Muscle of back (tissue), 3 donors: ENCODE measurements at regions not wholly inside any gene's neighbourhood (a gene's known extent, or its start where the extent isn't known, plus 50 kb on each side); places are given as distances from the start of the nearest gene placed in this dataset.
A peak's percentile ranks its signal among the peaks of the same experiment; 100 is the strongest.

ENCODE experiments used
- DNase-seq, 3 donors: peaks; one replicate each; pipeline versions ENCODE4 v3.0.0 to v3.0.0-alpha.2; 2013

DNA sequence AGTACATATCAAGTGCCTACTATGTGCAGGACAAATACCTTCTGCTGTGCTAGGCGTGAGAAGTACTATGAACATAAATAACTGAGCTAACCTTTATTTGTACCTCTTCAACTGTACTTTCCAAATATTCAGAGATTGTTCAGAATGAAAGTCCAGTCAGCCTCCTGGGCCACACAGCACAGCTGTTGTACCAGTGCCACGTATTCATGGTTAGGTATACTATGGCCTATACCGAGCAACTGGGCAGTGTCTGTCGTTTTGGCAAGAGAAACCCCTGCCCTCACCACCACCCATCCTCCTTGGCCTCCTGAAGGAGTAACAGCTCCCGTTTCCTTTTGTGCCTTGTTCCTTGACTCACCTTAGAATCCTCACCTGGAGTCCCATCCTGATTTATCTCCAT lies 53.0 kb downstream of the RASSF10 start:
- no peak for DNase-seq

DNA sequence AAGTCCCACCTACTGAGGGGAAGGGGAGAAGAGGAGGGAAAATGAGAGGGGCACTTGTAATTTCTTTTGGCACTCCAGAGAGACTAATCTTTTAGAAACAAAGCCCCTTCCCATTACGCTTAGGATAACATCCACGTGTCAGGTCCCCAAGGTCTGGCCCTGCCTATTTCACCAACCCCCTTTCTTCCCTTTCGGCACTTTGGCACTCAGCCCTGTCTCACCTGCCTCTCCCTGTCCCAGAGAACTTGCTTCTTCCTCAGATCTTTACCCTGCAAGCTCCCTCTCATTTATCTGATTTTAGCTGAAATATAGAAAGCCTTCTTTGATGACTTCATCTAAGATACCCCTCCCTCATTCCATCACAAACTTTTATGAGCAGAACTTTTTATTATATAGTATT lies 55.5 kb downstream of the RASSF10 start:
- DNase-seq, result no peak

DNA sequence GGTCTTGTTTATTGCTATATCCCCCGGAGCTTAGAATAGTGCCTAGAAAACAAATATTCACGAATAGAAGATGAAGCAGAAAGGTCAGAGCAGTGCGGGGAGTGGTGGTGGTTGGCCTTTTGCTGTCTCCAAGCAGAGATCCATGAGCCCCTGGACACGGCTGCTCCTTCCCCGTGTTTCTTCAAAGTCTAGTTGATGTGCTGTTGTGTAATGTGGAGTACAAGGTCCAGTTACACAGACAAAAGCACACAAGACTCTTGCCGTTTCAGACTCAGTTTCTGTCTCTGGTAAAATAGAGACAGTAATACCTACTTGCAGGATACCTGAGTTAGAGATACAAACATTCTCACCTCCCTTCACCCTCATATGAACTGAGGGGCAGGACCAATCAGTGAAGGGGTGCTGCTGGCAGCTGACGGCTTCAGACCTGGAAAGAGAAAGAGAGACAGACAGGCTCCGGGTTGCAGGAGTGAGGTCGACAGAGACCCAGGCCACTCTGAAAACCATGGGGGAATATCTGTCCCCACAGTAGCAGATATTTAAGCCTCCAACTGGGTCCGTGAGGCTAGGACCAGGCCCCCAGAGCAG lies 56.2 kb downstream of the RASSF10 start:
- no peak for DNase-seq

DNA sequence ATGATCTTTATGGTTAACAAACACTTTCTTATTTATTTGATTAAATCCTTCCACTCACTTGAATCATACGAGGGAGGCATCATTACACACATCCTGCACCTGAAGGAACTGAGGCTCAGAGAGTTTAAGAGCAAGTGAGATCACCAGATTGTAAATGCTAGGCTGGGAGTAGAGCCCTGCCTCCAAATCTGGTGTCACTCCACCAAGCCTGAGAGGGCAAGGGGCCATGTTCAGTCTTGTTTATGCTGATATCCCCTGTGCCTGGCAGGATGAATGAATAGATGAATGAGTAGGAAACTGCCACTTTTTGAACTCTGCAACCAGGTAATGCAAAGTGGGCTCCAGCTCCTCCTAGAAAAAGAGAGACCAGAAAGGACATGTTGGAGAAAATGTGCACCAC lies 59.1 kb downstream of the RASSF10 start:
- no peak for DNase-seq

DNA sequence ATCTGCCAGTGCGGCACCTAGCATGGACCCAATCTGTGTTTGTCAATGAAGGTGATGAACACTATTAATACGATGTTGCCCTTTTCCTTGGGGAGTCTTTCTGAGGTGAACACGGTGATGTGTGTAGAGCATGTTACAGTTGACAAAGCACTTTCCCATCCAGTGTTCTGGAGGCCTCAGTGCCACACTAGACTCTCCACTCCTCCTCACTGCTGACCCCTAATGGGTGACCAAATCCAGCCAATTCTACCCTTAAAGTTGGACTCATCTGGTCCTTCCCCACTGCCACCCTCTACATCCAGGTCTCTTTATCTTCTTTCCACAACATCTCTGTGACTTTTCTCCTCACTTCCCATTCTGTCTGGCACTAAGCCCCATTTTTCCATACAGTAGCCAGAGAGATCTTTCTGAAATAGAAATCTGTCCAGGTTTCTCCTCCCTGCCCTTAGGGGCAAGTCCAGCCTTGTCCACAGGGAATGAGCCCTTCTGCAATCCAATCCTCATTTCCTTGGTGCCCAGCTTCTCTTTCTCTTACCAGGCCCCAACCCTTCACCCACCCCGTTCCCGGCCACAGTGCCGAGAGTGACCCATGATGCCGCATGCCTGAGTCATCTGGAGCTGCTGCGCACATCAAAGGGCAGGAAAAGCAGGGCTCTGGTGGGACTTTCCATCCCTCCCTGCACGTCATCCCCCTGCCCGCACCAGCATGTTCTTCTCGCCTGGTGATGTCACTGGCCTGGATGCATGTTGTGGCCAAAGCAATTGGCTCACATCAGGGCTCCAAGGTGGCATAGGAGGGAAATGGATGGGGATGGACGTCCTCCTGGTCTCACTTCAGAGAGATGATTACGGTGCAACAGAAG lies 64.2 kb downstream of the RASSF10 start:
- DNase-seq, result peak in 1 of 3 donors; percentile 12

DNA sequence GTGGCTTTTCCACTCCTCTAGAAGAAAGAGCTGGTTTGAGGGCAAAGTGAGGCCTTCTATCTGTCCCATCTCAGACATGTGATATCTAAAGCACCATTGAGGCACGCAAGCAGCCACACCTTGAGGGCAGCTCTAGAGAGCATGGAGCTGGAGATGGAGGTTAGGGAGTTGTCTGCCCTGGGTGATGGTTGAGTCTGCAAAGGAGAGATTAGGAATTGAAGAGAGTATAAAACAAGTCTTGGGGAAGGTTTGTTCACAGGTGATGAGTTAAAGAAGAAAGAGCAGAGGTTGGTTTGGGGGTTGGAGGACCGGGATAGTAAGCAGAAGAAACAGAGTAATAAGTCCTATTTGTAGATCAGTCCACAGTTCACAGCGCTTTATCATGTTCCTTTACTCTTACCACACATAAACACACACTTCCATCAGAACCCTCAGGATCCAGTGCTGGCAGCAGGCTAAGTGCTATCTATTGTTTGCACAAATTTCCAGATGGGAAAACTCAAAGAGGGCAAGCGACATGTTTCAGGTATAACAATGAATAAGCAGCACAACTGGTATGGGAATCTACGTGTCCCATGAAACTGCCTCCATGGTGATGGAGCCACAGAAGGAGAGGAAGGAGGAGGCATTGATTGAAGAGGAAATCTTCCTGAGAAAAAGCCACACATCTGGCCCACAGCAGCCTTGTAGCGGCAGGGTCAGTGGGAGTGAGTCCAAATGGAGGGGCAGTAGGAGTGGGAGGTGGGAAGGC lies 65.8 kb downstream of the RASSF10 start:
- no peak for DNase-seq

DNA sequence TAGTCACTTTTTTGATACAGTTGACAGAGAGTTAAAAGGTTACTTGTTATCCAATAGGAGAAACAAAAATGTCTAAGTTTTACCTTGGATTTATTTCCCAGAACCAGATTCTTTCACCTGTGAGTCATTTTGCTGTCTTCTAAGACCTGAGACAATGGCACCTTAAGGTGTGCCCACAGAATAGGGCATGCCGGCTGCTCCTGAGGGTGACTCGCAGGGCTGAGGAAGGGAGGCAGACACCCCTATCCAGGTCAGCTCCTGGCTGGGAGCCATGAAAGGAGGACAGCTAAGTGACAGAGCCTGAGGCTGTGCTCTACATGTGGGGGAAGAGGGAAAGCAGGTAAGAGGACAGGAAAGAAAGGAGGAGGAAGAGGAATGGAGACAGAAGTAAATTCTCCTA lies 67.8 kb downstream of the RASSF10 start:
- no peak for DNase-seq

DNA sequence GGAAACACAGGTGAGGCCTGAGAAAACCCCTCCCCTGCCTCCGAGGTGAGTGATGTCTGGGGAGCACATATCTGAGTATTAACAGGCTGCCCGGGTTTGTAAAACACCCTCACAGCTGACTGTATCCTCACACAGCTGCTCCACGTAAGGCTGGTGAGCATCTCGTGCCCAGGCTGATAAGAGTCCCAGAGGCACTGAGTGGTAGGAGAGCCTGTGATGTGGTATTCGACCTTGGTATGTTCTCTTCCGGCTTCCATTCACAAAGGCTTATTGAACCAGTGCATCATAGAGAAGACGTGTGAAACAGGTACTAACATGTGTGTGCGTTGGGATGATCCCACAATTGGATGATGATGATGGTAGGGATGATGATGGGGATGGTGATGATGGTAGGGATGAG lies 71.7 kb downstream of the RASSF10 start:
- DNase-seq, result no peak

DNA sequence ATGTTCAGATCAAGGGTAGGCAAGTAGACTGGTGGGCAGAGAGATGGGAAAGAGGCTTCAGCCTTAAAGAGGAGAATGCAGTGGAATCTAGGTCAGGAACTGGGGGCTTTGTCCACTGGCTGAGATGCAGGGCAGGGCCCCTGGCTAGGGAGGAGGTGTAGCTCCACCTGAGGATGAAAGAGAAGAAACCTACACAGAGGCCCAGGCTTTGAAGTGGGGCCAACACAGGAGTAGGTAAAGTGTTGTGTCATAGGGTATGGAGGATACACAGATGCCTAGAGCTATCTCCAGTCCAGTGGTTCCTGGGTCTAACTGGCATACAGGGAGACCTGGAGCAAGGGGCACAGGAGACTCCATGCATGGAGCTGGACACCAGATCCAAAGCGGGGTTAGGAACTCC lies 73.5 kb downstream of the RASSF10 start:
- DNase-seq, result no peak

DNA sequence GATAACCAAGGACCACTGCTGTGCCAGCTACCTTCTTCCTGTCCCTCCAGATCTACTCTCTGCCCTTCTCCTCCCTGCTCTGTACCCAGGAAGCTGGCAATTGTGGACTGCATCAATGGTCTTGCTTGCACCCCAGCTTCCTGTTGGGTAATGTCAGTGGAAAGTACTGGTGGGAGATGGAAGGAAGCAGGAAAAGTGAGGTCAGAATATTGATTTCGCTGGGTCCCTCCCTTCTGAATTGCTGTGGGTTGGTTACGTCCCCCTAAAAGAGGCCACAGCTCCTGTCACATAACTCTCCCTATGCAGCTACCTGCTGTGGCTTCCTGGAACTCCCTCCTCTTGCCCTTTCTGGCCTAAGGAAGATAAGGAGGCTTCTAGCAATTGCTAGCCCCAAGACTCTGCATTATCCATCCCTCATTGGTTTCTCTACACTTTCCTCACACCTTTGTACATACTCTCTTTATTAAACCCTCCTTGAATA lies 81.2 kb downstream of the RASSF10 start:
- DNase-seq, result no peak

DNA sequence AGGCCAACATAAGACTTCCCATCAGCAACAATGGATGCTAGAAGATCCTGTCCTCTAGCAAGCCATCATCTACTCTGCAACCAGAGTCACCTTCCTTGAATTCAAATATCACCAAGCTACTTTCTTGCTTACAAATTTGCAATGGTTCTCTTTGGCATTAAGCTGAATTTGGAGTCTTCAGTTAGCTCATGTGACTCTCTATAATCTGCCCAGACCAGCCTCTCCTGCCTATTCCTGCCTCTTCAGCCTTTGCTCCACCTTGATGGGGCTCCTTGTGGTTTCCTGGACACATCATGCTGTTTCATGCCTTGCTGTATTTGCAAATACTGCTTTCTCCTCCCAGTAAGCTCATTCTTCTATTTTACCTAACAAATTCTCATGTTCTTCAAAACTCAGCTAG lies 82.3 kb downstream of the RASSF10 start:
- no peak for DNase-seq

DNA sequence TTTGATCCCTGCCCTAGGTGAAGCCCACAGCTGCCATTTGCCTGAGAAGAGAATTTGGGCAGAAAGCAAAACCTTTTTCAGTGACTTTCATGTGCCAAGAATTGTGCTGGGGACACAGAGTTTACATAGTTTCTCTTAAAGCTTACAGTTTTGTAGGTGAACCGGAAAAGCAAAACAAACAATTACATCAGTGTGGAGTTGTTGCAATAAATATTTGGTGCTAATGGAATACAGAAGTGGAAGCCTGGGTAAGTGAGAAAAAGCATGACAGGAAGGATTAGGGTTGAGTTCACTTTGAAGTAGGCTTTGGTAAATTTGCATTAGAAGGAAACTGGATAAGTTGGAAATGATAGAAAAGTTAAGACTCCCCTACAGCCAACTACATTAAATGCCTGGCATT lies 82.7 kb downstream of the RASSF10 start:
- no peak for DNase-seq

DNA sequence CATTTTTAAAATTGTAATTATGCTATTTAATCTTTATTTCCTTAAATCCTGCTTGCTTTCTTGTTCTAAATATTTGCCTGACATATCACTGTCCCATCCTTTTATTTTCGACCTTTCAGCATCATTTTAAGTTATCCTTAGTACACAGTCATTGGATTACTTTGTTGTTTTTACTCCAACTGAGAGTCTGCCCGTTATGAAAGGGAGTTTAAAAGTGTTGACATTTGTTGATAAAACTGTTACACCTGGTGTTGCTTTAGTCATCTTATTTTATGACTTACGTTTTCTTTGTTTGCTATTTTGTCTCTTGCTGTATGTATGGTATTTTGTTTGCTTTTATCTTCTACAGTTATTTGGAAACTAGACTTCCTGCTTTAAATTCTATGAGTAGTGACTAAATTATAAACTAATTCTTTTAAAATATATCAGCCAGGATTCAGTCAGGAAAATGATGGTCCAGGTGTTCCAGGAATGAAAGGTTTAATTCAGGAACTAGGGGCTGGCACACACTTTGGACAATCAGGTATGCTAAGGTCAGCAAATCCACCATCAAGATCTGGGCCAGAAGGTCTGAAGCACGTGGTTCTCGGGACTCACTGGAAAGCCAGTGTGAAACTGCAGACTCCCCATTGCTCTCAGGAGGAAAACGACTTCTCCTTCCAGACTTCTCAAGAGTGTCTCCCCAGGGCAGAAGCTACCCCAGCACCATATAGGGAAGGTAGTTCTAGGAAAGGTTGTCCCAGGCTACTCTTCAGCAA lies 86.0 kb downstream of the RASSF10 start:
- DNase-seq, result no peak

DNA sequence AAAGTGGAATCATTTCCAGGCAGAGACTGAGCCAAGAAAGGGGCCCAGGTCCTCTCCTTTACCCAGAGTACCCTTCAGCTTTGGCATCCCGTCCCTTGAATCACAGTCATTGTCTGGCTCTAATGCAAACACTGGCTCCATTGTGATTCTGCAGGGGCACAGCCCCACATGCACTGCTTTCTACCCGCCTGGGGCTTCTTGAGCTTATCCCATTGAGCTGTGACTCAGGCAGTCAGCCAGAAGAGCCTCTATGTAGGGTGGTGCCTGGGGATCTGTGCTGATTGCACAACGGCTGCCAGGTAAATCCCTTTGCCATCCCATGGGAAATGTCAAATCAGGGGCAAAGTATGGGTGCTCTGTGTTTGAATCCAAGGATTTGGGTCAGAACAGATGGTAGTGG lies 88.9 kb downstream of the RASSF10 start:
- DNase-seq, result no peak

DNA sequence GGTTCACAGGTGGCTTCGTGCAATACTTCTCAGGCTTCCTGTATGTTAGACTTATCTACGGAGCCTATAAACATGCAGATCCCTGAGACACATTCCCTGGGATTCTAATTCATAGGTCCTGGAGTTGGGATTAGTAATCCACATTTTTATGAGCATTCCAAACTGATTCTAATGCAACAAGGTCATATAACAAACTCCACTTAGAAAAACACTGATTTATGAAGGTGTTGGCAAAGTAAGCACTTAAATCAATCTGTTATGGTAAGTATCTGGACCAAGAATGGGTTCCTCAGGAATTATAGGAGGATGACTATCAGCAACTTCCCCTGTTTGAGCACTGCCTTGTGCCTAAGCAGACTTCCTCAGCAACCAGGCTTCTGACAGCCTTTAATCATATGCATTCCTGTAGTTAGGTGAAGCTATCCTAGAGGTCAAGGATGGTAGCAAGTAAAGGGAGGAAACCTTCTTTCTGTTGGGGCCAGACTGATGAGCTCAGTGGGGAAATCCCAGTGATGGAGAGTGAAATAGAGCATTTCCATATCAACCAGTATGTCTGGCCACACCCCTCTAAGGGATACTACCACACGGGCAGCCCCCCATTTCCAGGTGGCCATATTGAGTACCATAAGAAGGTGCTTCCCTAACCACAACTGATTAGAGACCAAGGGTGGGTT lies 89.6 kb downstream of the RASSF10 start:
- no peak for DNase-seq

DNA sequence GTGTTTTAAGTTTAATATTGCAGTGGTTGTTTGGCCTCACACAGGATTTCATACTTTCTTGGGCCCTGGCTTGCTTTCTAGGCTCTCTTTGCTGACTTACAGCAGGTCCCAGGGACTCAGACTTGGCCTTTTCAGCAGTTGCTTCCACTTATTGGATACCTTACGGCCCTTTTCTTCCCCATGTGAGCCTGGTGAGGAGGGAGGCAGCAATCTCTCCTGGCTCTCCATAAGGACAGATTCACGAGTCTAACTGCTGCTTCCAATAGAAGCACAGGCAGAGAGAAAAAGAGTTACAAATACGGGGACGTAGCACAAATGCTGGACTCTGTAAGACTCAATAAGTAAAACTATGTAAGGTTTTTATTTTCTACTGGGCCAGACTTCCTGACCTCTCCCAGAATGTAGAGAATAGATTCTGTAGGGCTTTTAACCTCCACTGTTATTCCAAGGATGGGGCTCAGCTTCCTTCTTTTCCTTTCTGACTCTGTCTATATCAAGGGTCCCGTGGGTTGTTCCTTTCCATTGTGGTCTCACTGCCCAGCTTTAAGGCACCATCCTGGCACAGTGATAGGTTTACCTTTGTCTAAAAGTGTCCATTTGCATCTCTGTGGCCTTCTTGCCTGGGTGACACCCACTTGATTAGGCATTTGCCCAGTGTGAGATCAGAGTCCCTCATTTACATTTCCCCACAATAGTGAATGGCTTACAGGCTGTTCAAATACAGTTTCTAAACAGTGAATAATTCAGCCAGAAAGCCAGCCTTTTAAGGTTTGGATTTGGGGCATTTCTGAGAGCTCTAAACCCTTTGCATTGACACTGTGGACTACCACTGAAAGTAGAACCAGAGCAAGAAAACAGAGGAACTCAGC lies 92.8 kb downstream of the RASSF10 start:
- no peak for DNase-seq

DNA sequence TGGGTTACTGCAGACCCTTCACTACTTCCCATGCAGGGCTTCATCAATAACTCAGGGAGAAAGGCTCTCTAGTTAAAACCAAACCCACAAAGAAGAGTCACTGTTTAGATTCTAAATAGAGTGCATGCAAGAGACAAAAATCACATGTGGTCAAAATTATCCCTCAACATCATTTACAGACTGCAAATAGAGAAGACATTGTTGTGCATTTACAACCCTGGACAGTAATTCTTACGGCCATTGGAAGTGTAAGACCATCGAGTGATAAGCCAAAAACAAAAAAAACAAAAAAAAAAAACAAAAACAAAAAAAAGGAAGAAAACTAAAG lies 93.4 kb downstream of the RASSF10 start:
- no peak for DNase-seq

DNA sequence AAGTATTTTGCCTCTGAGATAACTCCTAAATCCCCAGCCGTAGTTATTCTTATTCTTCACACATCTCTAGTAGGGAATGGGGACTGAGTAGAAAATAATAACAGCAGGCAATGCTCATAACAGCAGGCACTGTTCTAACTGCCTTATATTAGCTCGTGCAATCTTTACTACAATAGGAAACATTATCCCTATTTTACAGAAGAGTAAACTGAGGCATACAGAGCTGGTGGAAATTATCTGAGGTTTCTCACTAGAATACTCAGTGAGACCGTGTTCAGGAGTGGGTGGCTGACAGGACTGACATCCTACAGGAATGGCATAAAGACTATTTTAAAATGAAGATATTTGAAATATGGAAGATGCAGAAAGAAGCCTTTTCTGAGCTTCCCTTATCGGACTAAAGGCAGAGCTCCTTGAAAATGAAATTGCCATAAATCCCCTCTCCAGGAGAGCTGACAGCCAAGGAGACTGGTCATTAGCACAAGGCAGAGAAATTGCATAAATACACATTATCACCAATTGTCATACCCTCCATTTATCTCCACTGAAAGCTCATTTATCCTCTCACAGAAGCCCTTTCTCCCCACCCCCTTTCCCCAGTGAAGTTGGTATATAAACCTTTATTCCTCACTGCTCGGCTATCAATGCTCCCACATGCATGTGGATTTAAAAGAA lies 93.9 kb downstream of the RASSF10 start:
- no peak for DNase-seq

DNA sequence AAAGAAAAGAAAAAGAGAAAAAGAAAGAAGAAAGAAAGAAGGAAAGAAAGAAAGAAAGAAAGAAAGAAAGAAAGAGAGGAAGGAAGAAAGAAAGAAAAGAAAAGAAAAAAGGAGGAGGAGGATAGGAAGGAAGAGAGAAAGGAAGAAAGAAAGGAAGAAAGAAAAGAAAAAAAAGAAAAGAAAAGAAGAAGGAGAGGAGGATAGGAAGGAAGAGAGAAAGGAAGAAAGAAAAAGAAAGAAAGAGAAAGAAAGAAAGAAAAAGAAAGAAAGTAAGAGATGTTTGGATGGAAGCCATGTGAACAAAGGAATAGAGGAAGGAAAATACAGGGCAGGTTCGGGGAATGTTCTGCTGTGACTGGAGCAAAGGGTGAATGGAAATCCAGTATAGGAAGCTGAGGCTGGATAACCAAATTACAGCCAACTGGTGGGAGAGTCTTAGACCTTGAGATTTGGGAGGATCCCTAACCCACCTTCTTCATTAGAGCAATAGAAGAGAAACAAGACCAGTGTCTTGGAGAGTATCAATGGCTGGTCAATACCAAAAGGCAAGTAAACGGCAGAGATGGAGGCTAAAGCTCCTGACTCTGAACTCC lies 94.9 kb downstream of the RASSF10 start:
- DNase-seq, result no peak
